Natural killer cell treated with Interleukin-12 subunit alpha and Interleukin-12 subunit beta and Interleukin-15 and Interleukin-18, amount 100 ng/mL, for 72 hours (primary cell): ENCODE measurements at regions not wholly inside any gene's neighbourhood (a gene's known extent, or its start where the extent isn't known, plus 50 kb on each side); places are given as distances from the start of the nearest gene placed in this dataset.

Source experiments
- ATAC-seq, 2 donors: fragments of 150-1000 bp; cut with Tn5 transposase in 1 of 2; sonication (Bioruptor Pico), chemical (Tn5 transposase) in 1 of 2; 2 replicates each; pipeline ENCODE4 v1.10.0; 2021
- DNase-seq: peaks from one replicate; pipeline ENCODE4 v3.0.0; 2022; ENCODE audit warnings: low spot score
- H3K27ac Mint-ChIP-seq, 2 donors: 1 replicate in 1 of 2; 2 replicates in 1 of 2; pipeline ENCODE4 v1.8.0; 2022; ENCODE audit warnings: mixed read lengths in 2 of 2, mild to moderate bottlenecking in 1 of 2, moderate library complexity in 1 of 2
- H3K27me3 Mint-ChIP-seq, 2 donors: 1 replicate in 1 of 2; 2 replicates in 1 of 2; pipeline ENCODE4 v1.8.0; 2022; ENCODE audit warnings: mixed read lengths in 2 of 2
- H3K36me3 Mint-ChIP-seq: one replicate; pipeline ENCODE4 v1.8.0; 2022; ENCODE audit warnings: mixed read lengths
- H3K4me1 Mint-ChIP-seq, 2 donors: 1 replicate in 1 of 2; 2 replicates in 1 of 2; pipeline ENCODE4 v1.8.0; 2022; ENCODE audit warnings: low read depth in 2 of 2, mixed read lengths in 2 of 2, mild to moderate bottlenecking in 1 of 2
- H3K4me3 Mint-ChIP-seq: one replicate; pipeline ENCODE4 v1.8.0; 2022; ENCODE audit warnings: mixed read lengths
- H3K9me3 Mint-ChIP-seq: 2 replicates; pipeline ENCODE4 v1.8.0; 2022; ENCODE audit warnings: mixed read lengths

GRCh38 chr2:180158961-180159360, 151.9 kb upstream of the CWC22 start:
- Mint-ChIP-seq H3K36me3 (no peaks in the 10 kb centered on the region), H3K27ac (no peak overlapping the region), H3K9me3 (no peaks in the 10 kb centered on the region), H3K27me3 (no peaks in the 10 kb centered on the region), H3K4me1 (no peaks in the 10 kb centered on the region), H3K4me3 (no peak overlapping the region)
- DNase-seq (no peak), ATAC-seq (no peak)

DNA sequence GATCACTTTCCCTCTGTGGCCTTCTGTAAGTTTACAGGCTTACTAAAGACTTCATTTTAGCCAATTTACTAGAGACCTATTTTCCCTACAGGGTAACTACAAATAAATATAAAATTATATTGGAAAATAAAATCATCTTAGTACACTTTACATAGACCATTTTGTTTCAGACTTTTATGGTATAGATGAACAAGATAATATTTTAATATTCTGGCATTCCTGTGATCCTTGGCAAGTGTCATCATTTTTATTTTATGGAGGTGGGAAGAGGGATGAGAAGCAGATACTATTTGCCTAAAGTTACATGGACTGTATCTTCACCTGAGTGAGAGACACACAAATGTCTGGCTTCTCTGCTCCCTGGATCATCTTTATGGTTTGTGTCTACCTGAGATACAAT, 149.6 kb upstream of the CWC22 start:
- Mint-ChIP-seq H3K36me3 (no peaks in the 10 kb centered on the region), H3K4me3 (no peak overlapping the region), H3K27ac (no peak overlapping the region), H3K4me1 (no peaks in the 10 kb centered on the region), H3K27me3 (no peaks in the 10 kb centered on the region), H3K9me3 (no peaks in the 10 kb centered on the region)
- DNase-seq (no peak), ATAC-seq (no peak)

GRCh38 chr2:180150606-180151005, 143.5 kb upstream of the CWC22 start:
- no peaks in the 10 kb centered on the region for H3K27me3 Mint-ChIP-seq
- H3K4me1 Mint-ChIP-seq: no peaks in the 10 kb centered on the region

GRCh38 chr2:180146541-180146940, 139.4 kb upstream of the CWC22 start:
- H3K27ac Mint-ChIP-seq: no peak overlapping the region

More at GRCh38 chr2:180150606-180151005, 143.5 kb upstream of the CWC22 start:
- Mint-ChIP-seq H3K9me3 (no peaks in the 10 kb centered on the region), H3K36me3 (no peaks in the 10 kb centered on the region), H3K4me3 (no peak overlapping the region), H3K27ac (no peak overlapping the region)
- ATAC-seq (no peak), DNase-seq (no peak)

GRCh38 chr2:180146114-180146513, 139.0 kb upstream of the CWC22 start:
- DNase-seq: no peak
- ATAC-seq: no peak

More at GRCh38 chr2:180146541-180146940, 139.4 kb upstream of the CWC22 start:
- Mint-ChIP-seq H3K9me3 (no peaks in the 10 kb centered on the region), H3K4me3 (no peak overlapping the region), H3K36me3 (no peaks in the 10 kb centered on the region), H3K27me3 (no peaks in the 10 kb centered on the region), H3K4me1 (no peaks in the 10 kb centered on the region)
- no peak for ATAC-seq
- DNase-seq: no peak

DNA sequence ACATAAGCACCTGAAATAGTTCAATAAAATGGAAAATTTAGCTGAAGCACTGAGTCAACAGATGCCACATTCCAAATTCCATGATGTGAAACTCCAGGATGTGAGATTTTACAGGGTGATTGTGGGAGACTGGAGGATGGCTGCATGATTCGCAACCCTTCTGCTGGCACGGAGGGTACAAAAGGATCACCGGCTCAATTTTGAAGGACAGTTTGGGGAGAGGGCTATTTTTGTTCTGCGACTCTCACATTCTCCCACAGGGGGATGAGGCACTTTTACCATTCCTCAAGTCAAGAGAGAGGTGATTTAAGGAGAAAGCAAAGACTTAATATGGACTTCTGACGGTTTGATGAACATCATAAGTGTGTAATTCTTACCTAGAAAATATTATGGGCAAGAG, 138.1 kb upstream of the CWC22 start:
- ATAC-seq (no peak), DNase-seq (no peak)
- Mint-ChIP-seq H3K27ac (no peak overlapping the region), H3K36me3 (no peaks in the 10 kb centered on the region), H3K27me3 (no peaks in the 10 kb centered on the region), H3K4me1 (no peaks in the 10 kb centered on the region), H3K9me3 (no peaks in the 10 kb centered on the region), H3K4me3 (no peak overlapping the region)

More at GRCh38 chr2:180146114-180146513, 139.0 kb upstream of the CWC22 start:
- Mint-ChIP-seq H3K36me3 (no peaks in the 10 kb centered on the region), H3K4me3 (no peak overlapping the region), H3K9me3 (no peaks in the 10 kb centered on the region), H3K4me1 (no peaks in the 10 kb centered on the region), H3K27me3 (no peaks in the 10 kb centered on the region), H3K27ac (no peak overlapping the region)

- Mint-ChIP-seq H3K27me3 (no peaks in the 10 kb centered on the region), H3K9me3 (no peaks in the 10 kb centered on the region), H3K36me3 (no peaks in the 10 kb centered on the region), H3K4me3 (no peak overlapping the region), H3K27ac (no peak overlapping the region), H3K4me1 (no peaks in the 10 kb centered on the region)
- DNase-seq (no peak), ATAC-seq (no peak)
These were observed 137.3 kb upstream of the CWC22 start for GRCh38 chr2:180144338-180144813.

- no peaks in the 10 kb centered on the region for H3K36me3 Mint-ChIP-seq
- ATAC-seq (no peak), DNase-seq (no peak)
- H3K27me3 Mint-ChIP-seq: no peaks in the 10 kb centered on the region
- no peaks in the 10 kb centered on the region for H3K4me1 Mint-ChIP-seq
- H3K27ac Mint-ChIP-seq: no peak overlapping the region
- no peaks in the 10 kb centered on the region for H3K9me3 Mint-ChIP-seq
- no peak overlapping the region for H3K4me3 Mint-ChIP-seq
These were observed 136.7 kb upstream of the CWC22 start for GRCh38 chr2:180143633-180144337.

- Mint-ChIP-seq H3K27ac (no peak overlapping the region), H3K36me3 (no peaks in the 10 kb centered on the region), H3K9me3 (no peaks in the 10 kb centered on the region), H3K4me1 (no peaks in the 10 kb centered on the region), H3K27me3 (peaks cover 0 to 6% of the 10 kb centered on the region in 2 donors), H3K4me3 (no peak overlapping the region)
- no peak for DNase-seq
- ATAC-seq: no peak
These were observed 134.5 kb upstream of the CWC22 start for GRCh38 chr2:180141600-180141999.

DNA sequence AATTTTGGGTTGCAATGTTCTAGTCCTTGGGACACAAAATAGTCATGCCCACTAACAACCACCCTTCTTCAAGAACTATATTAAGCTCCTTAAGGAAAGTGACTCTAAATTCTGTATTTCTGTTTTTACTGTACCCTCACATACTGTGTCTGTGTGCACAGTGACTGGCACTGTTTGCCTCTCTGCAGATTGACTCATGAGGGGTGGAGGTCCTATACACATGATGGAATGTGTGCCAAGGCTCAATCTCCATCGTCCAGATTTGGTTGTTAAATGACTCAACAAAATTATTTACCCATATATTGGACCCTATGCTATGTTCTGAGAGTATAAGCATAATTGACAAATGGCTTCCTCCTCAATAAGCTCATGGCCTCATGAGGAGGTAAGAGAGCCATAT, 126.6 kb upstream of the CWC22 start:
- no peaks in the 10 kb centered on the region for H3K9me3 Mint-ChIP-seq
- H3K27ac Mint-ChIP-seq: no peak overlapping the region
- no peak overlapping the region for H3K4me3 Mint-ChIP-seq
- no peaks in the 10 kb centered on the region for H3K4me1 Mint-ChIP-seq
- ATAC-seq (no peak), DNase-seq (no peak)
- H3K27me3 Mint-ChIP-seq: peaks cover 7 to 26% of the 10 kb centered on the region in 2 donors
- H3K36me3 Mint-ChIP-seq: no peaks in the 10 kb centered on the region

DNA sequence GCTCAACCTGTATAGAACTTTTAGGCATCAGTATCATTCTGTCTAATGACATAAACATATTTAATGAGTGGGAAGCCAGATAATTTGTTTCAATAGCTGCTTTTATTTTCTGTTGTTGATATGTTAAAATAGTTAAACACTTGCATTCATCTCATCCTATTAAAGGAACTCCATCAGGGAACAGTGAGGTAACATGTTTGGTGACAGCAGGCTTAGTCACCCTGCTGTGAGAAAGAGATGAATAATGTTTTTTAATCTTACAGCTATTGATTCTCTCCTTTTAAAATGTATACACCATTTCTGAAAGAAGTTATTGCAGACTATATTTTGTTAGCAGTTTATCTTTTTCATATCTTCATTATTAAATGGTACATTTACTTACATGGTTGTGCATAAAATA, 123.3 kb upstream of the CWC22 start:
- H3K36me3 Mint-ChIP-seq: no peaks in the 10 kb centered on the region
- no peak overlapping the region for H3K4me3 Mint-ChIP-seq
- H3K27ac Mint-ChIP-seq: no peak overlapping the region
- no peak for ATAC-seq
- no peaks in the 10 kb centered on the region for H3K4me1 Mint-ChIP-seq
- no peaks in the 10 kb centered on the region for H3K9me3 Mint-ChIP-seq
- peaks cover 9 to 29% of the 10 kb centered on the region in 2 donors for H3K27me3 Mint-ChIP-seq
- no peak for DNase-seq

DNA sequence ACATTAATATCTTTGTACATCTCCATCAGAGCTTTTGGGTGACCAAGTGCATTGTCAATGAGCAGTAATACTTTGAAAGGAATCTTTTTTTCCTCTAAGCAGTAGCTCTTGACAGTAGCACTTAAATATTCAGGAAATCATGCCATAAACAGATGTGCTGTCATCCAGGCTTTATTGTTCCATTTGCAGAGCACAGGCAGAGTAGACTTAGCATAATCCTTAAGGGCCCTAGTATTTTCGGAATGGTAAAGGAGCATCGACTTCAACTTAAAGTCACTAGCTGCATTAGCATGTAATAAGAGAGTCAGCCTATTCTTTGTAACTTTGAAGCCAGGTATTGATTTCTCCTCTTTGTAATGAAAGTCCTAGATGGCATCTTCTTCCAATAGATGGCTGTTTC, 121.8 kb upstream of the CWC22 start:
- no peak for ATAC-seq
- H3K27ac Mint-ChIP-seq: no peak overlapping the region
- no peaks in the 10 kb centered on the region for H3K9me3 Mint-ChIP-seq

DNA sequence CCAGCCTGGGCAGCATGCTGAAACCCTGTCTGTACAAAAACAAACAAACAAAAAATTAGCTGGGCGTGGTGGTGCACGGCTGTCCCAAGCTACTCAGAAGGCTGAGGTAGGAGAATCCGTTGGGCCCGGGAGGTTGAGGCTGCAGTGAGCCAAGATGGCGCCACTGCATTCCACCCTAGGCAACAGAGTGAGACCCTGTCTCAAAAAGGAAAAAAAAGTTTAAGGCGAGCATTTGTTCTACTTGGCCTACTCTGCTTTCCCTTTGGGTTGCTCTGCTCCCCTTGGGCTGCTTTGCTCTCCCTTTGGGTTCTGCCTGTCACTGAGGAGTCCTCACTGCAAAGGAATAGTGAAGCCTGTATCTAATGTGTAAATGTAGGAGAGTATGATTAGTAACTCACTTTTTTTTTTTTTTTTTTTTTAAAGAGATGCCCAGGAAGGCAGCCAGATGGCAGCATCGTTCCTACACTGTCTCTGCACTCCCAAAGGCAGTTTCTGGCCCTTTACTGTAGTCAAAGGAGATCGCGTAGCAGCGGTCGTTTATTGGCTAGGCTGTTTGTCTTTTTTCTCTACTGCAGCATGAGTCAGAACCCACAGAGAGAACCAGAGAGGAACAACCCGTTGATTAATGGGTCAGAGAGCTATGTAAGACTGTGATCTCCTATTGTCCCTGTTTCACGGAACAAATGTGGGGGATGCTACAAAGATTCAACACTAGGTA, 118.3 kb upstream of the CWC22 start:
- Mint-ChIP-seq H3K9me3 (no peaks in the 10 kb centered on the region), H3K36me3 (no peaks in the 10 kb centered on the region), H3K4me3 (no peak overlapping the region), H3K4me1 (peaks cover 0 to 5% of the 10 kb centered on the region in 2 donors), H3K27me3 (peaks cover 6 to 16% of the 10 kb centered on the region in 2 donors), H3K27ac (no peak overlapping the region)
- DNase-seq: no peak
- ATAC-seq: peak; percentile 38 to 66

More for the DNA sequence above, 121.8 kb upstream of the CWC22 start:
- Mint-ChIP-seq H3K4me3 (no peak overlapping the region), H3K36me3 (no peaks in the 10 kb centered on the region), H3K4me1 (peaks cover 0 to 5% of the 10 kb centered on the region in 2 donors), H3K27me3 (peaks cover 9 to 29% of the 10 kb centered on the region in 2 donors)
- no peak for DNase-seq
